Activated CD8-positive, alpha-beta memory T cell treated with anti-CD3 and anti-CD28 coated beads for 1 hour (primary cell): ENCODE measurements at regions not wholly inside any gene's neighbourhood (a gene's known extent, or its start where the extent isn't known, plus 50 kb on each side); places are given as distances from the start of the nearest gene placed in this dataset.

Experiments
- DNase-seq, 2 donors: peaks; one replicate each; pipeline ENCODE4 v3.0.0-alpha.2; 2020; ENCODE audit warnings: low read depth in 1 of 2; ENCODE audit errors: extremely low read depth in 1 of 2

- no peak for DNase-seq
These were observed 53.4 kb upstream of the PRKACB start for GRCh38 chr1:84090447-84091245.

DNA sequence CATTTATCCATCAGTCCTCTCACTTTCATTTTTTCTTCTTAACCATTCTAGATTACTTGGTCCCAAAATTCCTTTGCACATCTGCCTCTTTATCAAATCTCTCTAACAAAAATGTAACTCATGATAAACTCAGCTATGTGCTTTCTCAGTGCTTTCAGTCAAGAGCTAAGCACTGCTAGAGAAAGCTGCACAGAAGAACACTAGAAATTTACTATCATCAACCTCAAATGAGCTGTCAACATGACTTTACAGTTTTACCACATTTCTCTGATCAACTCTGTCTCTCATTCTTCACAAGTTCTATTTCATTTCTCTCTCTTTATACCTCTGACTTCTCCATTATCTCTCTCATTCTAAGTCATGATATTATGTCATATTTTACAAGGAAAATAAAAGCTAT lies 54.2 kb upstream of the PRKACB start:
- no peak for DNase-seq

DNA sequence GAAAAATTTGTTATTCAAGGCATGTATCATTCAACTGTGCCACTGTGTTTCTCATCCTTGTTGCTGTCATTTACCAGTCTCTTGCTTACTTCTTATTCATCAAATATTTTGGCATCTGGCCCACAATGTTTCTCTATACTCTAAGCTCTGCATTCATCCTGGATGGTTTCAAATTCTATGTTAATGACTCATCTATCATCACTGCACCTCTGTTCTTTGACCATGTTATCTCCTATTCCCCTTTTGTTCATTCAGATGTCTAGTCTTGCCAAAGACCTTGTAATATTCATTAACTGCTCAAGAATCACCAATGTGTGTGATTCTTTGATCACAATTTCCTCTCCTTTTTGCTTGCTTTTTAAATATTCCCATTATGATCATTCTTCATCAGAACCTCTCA lies 54.6 kb upstream of the PRKACB start:
- DNase-seq, result no peak

DNA sequence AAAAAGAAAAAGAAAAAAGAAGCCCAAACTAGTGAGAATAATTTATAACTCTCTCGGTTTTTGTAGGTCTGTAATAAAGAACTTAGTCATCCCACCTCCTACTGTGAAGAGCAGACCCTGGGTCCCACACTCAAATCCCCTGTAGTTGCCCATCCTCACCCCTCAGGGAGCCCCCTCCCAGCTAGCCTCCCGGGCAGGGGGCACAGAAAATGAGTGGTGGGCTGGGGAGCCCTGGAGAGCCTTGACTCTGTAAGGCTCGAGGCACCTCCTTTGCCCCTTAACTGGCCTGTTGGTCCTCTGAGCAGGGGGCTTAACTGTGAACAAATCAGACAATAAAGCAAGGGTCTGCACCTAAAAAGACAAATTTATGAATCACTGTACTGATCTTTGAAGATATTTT lies 57.5 kb upstream of the PRKACB start:
- no peak for DNase-seq

GRCh38 chr1:84086189-84086588 lies 57.9 kb upstream of the PRKACB start:
- no peak for DNase-seq

GRCh38 chr1:84083307-84083706 lies 60.8 kb upstream of the PRKACB start:
- DNase-seq, result no peak

- no peak for DNase-seq
These were observed 65.2 kb upstream of the PRKACB start for GRCh38 chr1:84078842-84079202.

DNA sequence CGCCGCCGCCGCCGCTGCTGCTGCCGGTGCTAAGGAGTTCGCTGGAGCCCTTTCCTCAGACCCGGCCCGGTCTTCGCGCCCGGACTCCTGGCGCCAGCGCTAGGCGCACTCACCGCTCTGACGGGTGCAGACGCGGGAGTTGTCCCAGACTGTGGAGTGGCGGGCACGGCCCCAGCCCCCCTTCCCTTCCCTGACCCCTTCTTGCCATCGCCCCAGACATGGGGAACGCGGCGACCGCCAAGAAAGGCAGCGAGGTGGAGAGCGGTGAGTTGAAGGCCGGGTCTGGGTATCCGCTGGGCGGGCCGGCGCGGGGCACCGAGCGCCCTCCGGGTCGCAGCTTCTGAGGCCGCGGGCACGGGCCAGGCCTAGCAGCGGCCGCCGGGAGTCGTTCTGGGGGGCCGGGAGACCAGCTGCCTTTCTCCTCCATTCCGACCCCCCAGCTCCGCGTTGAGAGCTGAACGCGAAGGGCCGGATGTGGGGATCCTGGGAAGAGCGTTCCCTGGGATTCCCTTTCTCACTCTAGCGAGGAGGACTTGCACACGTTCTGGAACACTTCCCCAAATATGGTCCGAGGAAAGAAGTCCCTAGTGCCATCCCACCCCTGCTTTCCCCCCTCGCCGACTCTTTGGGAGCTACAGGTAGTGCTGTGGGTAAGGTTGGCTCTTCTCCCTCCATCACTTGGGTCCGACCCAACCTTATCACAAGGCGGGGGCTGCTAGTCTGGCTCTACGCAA lies 65.8 kb upstream of the PRKACB start:
- DNase-seq, result no peak

DNA sequence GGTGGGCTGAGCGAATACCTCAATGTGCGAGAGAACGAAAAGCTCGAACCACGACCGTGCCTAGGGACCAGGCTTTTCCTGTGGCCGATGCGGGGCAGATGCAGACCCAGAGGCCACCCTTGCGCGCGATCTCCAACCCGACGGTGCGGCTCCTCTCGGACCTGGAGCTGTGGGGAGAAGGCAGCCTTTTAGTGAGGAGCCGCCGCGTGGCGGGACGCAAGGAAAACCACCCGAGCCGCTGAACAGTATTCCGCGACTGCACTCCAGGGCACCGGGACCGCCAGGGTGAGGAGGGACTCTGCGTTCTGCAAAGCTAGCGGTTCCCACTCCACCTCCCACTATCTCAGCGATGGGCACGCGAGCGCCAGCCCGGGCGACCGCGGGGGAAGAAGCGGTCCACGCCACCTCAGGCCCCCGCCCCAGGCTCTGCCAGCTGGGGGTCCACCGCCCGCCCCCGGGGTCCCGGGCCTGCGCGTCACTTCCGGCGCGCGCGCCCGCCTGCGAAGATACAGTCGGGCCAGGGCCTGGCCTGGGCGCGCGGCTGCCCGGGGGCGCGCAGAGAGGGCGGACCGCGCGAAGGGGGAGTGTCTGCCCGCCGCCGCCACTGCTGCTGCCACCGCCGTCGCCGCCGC lies 66.5 kb upstream of the PRKACB start:
- DNase-seq, result peak; percentile 19 to 62

DNA sequence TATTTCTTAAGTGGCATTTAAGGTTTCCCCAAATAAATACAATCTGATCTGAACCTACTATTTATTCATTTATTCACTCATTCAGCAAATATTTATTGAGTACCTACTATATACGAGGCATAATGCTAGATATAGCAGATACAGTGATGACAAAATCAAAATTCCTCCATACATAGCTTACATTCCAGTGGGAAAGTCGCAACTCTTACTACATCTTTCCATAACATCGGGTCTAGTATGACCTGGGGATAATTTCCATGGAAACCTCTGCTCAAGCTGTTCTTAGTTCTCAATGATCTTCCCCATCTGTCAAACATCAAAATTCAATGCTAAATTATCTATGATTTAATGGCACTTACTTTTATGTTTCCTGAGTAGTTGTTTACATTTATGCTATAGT lies 70.8 kb upstream of the PRKACB start:
- DNase-seq, result no peak

GRCh38 chr1:84069236-84069845 lies 70.4 kb upstream of the TTLL7 start:
- no peak for DNase-seq

- no peak for DNase-seq
These were observed 63.6 kb upstream of the TTLL7 start for GRCh38 chr1:84062496-84062895.

DNA sequence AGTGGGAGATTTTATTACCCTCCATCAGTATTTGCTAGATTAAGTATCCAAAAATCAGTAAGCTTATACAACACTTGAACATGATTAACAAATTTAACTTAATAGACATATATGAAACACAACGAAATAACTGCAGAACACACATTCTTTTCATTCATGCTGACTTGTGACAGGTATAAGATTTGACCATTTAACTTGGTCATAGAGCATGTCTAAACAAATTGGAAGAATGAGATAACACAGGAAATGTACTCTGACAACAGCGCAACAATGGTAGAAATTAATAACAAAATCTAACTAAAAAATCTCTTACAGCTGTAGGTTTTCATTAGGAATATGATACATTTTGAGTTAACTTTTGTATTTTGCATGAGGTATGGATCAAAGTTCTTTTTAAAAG lies 62.4 kb upstream of the TTLL7 start:
- no peak for DNase-seq

GRCh38 chr1:84060781-84061180 lies 61.8 kb upstream of the TTLL7 start:
- no peak for DNase-seq

GRCh38 chr1:84048820-84049219 lies 49.9 kb upstream of the TTLL7 start:
- no peak for DNase-seq
